HG03571 (cell line): ENCODE measurements at regions not wholly inside any gene's neighbourhood (a gene's known extent, or its start where the extent isn't known, plus 50 kb on each side); places are given as distances from the start of the nearest gene placed in this dataset.
"Not testable (repeated sequence)": the region's sequence is repeated elsewhere in the genome, so short reads cannot be mapped to it uniquely, and the experiment has no call there.

Source experiments
- ATAC-seq: cut with Tn5 transposase; IDR thresholded peaks from one replicate; pipeline ENCODE4 v1.9.1; 2021; ENCODE audit not compliant: unreplicated experiment

GRCh38 chr11:80330264-80330663, 889.4 kb upstream of the TENM4 start:
- no peak for ATAC-seq

DNA sequence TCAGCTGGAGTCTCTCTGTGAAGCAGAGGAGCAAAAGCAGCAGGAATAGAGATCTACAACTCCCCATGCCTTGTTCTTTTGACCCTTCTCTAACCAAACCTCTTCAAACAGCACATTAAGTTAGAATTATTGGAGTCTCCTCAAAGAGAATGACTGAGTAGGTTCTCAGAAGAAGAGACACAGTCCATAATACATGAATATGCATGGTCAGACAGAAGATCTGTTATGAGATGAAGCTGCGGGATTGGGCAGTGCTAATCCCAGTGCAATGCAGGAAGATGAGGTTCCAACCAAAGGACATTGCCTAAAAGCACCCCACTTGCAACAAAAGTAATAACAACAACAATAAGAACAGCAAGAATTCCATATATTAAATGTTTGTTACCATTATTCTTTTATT, 887.9 kb upstream of the TENM4 start:
- ATAC-seq, result no peak

GRCh38 chr11:80327956-80328614, 887.3 kb upstream of the TENM4 start:
- ATAC-seq, result no peak

DNA sequence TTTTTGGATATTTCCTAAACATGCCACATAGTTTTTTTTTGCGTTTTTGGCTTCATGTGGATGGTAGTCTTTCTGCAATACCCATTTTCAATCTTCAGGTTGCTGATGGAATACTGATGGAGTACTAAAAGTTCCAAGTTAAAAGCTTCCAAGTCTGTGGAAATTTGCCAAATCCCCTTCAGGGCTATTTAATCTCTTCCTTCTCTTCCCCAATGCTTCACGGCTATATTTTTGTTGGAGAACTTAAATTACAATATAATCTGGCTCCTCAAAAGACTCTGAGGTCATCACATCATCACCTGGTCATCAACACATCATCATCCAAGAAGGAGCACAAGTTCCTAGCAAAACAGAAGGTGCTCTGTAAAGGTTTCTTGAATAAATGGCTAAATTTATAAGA, 881.0 kb upstream of the TENM4 start:
- no peak for ATAC-seq

GRCh38 chr11:80320765-80321164, 879.9 kb upstream of the TENM4 start:
- no peak for ATAC-seq

DNA sequence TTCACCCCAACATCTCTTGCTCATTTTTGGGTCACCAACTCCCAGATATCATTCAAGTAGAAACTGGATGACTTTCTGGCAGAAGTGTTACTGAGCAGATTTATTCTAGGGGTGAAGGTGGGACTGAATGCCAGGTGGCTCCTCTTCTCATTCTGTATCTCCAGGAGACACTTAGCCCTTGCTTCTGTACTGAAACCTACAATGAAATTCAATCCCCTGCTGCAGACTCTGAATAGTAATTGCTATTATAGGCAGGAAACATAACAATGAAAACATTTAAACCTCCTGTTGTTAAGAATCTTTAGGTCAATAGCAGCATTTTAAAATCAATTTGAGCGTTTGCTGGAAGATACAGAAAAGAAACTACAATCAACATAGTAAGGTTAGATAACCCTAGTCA, 879.4 kb upstream of the TENM4 start:
- ATAC-seq, result no peak

GRCh38 chr11:80317612-80318011, 876.8 kb upstream of the TENM4 start:
- no peak for ATAC-seq

DNA sequence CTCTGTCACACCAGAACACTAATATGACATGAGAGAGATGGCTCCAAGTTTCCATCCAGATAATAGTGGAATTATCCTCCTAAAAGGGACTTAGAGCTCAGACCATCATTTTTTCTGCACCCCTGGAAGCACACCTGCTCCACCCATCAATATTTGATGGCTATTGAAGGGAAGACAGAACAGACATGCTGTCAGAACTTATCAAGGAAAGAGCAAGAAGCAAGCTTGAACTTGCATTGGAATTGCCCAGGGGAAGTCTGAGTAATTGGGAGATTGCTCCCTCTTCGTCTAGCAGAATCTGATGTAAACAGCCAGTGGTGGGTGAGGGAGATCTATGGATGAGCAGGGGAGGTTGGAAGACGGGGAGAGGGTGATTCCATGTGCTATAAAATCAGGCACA, 874.4 kb upstream of the TENM4 start:
- no peak for ATAC-seq

GRCh38 chr11:80309301-80309700, 868.5 kb upstream of the TENM4 start:
- ATAC-seq, result no peak

- ATAC-seq, result no peak
Measured at GRCh38 chr11:80307676-80308075, 866.8 kb upstream of the TENM4 start.

DNA sequence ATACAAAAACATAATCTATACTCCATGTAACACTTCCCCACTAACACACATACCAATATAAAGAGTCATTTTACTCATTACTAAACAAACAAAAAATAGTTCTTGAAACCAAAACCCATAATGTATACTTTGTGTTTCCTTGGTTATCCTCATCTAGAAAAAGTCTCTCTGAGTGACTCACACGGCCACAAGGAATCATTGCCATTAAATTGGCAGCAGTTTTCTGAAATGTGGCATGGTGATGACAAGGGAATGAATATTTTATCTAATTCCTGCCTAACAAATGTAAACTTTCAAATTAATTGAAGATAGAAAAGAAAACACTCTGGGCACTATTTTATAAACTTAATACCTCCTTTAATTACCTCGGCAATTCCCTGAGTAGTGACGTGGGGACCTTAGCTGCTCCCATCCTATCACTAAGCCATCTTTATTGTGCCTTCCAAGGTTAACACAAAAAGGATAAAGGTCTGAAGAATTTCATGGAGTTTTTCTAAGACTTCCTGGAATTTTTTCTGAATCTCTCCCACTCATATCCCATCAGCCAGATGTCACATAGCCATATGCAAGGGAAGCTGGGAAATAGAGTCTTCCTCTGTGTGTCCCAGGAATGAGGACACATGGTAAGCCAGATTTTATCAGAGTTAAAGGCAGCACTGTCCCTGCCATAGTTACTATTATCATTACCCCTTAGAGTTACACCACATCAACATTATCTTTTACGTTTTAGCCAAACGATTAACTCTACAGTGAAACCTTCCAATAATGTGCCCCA, 857.2 kb upstream of the TENM4 start:
- ATAC-seq, result no peak

DNA sequence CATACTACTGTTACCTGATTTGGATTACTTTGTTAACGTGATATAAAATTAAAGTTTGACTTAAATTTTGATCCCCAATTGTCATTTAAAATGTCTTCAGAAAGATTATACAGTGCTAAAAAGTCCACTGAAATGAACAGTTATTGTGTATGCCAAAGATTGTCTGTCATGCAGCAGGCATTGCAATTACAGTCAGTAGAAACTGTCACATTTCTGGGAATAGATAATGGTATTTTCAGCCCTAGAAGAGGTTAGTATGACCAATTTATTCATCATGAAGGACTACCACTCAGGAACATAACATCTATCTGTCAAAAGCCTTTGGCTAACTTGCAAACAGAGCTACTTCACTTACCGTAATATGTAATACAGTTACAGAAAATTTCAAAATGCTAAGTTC, 852.5 kb upstream of the TENM4 start:
- ATAC-seq, result no peak

DNA sequence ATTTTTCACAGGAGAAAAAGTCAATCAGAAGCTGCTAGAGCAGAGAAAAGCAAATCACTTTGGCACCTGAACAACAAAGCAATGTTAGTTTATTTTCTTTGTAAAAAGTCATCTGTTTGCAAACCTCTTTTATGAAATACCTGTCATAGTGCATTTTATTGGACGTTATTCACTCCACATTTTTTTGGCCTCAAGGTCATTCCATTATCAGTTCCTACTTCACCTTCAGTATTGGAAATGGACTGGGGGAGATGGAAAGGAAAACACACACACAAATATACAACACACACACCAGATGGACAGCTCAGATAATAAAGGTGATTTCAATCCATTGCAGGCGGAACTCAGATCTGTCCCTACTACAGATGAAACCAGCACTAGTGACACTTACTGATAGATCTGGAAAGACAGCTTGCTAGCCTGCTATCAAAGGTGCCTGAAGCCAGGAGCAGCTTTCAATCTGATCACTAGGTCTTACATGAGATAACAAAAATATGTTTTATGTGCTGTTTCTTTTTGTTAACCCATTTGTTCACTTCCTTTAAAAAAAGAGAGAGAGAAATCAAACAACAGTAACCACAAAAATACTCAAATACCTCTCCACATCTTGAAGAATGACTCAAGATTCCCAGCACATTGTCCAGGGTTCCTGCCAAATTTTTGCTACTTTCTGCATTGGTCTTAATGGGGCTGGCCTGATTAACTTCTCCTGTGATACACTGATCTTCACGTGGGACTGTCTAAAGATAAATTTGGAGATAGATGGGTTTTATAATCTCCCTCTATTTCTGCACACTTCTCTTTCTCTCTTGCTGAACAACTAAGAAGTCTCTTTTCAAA, 844.3 kb upstream of the TENM4 start:
- ATAC-seq, result no peak

DNA sequence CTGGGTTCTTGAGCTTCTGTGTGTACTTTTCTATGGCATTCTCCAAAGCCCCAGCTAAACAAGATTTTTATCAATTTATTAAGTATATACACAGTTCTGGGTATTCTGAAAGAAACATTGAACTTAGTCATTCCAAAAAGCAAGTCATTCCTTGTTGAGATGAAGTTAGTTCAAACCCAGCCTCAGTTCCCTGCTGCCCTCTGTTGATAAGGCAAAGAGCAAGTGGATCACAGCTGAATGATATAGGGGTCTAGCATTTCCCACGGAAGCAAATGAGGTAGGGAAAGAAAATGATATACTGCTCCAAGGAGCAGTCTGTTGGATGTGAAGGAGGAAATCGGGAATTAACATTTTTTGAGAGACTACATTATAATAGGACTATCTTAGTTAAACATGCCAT, 841.8 kb upstream of the TENM4 start:
- ATAC-seq, result no peak

- no peak for ATAC-seq
Measured at GRCh38 chr11:80281194-80281593, 840.4 kb upstream of the TENM4 start.

DNA sequence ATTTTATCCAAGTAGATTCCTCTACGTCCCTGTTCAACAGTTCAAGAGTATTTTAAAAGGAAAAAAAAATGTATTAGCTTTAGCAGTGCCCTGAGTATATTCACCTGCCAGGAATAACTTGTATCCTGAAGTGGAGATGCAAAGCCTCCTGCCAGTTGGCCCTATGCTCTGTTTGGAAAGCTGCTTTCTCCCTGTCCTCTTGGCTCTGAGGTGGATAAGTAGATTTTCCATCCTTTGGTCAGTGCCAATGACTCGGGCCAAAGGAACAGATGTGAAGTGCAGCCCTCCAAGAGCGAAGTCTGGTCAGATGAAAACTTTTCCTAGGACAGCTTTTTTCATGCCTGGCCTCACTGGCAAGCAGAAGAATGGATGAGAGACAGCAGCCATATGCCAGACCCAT, 839.9 kb upstream of the TENM4 start:
- no peak for ATAC-seq

DNA sequence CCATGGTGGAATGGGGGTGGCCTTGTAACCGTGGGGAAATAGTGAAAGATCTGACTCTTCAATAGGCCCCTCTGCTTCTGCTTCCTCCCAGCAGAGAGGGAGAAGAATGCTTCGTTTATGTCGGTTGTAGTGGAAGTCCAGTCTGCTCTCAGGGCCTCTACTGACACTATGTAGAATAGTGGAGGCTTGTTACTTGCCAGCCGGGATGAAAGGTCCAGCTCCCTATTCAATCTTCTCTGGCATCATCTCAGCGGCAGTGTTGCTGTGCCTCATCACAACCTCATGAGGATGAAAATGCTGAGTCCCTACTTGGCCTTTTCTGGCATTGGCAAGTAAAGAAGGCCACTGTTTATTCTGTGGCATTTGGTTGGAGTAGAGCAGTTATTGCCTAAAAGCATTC, 820.9 kb upstream of the TENM4 start:
- no peak for ATAC-seq

DNA sequence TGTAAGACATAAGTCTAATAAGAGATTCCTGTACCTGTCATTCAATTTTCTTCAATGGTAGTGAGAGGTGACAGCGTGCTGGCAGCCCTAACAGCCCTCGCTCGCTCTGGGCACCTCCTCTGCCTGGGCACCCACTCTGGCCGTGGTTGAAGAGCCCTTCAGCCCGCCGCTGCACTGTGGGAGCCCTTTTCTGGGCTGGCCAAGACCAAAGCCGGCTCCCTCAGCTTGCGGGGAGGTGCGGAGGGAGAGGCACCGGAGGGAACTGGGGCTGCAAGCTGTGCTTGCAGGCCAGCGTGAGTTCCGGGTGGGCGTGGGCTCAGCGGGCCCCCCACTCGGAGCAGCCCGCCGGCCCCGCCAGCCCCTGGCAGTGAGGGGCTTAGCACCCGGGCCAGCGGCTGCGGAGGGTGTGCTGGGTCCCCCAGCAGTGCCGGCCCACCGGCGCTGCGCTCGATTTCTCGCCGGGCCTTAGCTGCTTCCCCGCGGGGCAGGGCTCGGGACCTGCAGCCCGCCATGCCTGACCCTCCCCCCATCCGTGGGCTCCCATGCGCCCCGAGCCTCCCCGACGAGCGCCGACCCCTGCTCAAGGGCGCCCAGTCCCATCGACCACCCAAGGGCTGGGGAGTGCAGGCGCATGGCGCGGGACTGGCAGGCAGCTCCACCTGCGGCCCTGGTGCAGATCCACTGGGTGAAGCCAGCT, 816.6 kb upstream of the TENM4 start:
- not testable (repeated sequence) for ATAC-seq

DNA sequence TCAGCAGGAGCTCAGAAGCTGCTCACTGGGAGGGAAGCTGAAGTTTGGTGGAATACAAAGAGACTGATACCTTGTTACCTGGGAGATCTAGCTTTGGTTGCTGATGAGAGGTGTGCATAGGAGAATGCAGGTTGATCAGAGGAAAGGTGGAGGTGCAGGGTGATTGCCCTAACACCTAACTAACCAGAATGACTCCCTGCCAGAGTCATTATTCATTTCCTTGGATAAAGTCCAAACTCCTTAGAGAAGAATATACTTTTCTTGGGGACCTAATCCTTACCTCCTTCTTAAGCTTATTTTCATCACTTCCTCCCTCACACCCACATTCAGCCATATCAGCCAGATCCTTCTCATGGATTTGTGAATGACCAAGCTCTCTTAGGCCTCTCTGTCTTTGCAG, 814.2 kb upstream of the TENM4 start:
- ATAC-seq, result no peak

GRCh38 chr11:80241766-80242165, 800.9 kb upstream of the TENM4 start:
- no peak for ATAC-seq

DNA sequence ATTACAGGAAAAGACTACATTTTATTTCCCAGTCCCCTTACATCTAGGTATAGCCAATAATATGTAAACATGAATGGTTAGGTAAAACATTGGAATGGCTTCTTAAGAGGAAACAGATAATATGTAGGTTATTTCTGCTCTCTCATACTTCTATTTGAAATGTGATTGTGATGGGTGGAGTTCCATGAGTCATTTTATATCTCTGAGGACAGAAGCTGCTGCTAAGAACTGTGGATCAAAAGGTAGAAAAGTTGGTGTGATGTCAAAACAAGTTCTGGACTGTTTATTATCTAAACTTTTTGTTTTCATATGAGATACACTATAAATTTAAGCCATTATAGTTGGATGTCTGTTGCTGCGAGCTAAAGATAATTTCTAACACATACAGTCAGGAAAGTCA, 799.4 kb upstream of the TENM4 start:
- no peak for ATAC-seq
